ENCODE measurements at regions not wholly inside any gene's neighbourhood (a gene's known extent, or its start where the extent isn't known, plus 50 kb on each side); places are given as distances from the start of the nearest gene placed in this dataset.
"Not testable (repeated sequence)": the region's sequence is repeated elsewhere in the genome, so short reads cannot be mapped to it uniquely, and the experiment has no call there.

GRCh38 chr12:17035372-17035771 is 429.4 kb upstream of the LMO3 start:
- Histone ChIP-seq H3K27ac (no peak overlapping the region), H3K4me3 (no peak overlapping the region)

- no peak overlapping the region for H3K27ac ChIP-seq
- no peak overlapping the region for H3K4me3 ChIP-seq
Observed at GRCh38 chr12:17030338-17030737, 424.4 kb upstream of the LMO3 start.

GRCh38 chr12:17028348-17028747 is 422.4 kb upstream of the LMO3 start:
- Histone ChIP-seq H3K4me3 (no peak overlapping the region), H3K27ac (no peak overlapping the region)

GRCh38 chr12:17025424-17025823 is 419.5 kb upstream of the LMO3 start:
- H3K4me3 ChIP-seq: not testable (repeated sequence)

GRCh38 chr12:17020765-17021164 is 414.8 kb upstream of the LMO3 start:
- H3K4me3 ChIP-seq: no peak overlapping the region
- no peak overlapping the region for H3K27ac ChIP-seq

More at GRCh38 chr12:17025424-17025823, 419.5 kb upstream of the LMO3 start:
- not testable (repeated sequence) for H3K27ac ChIP-seq

GRCh38 chr12:17017402-17017801 is 411.4 kb upstream of the LMO3 start:
- no peak overlapping the region for H3K4me3 ChIP-seq
- H3K27ac ChIP-seq: no peak overlapping the region

GRCh38 chr12:17016116-17016864 is 410.3 kb upstream of the LMO3 start:
- Histone ChIP-seq H3K4me3 (no peak overlapping the region), H3K27ac (no peak overlapping the region)

GRCh38 chr12:17015501-17015900 is 409.5 kb upstream of the LMO3 start:
- H3K27ac ChIP-seq: no peak overlapping the region
- H3K4me3 ChIP-seq: no peak overlapping the region

- not testable (repeated sequence) for H3K4me3 ChIP-seq, H3K27ac ChIP-seq
Observed at GRCh38 chr12:17007442-17008040, 401.6 kb upstream of the LMO3 start.

- not testable (repeated sequence) for H3K4me3 ChIP-seq, H3K27ac ChIP-seq
Observed at GRCh38 chr12:16998538-16998937, 392.6 kb upstream of the LMO3 start.

GRCh38 chr12:16984484-16984883 is 378.5 kb upstream of the LMO3 start:
- H3K27ac ChIP-seq: no peak overlapping the region
- H3K4me3 ChIP-seq: no peak overlapping the region

- H3K27ac ChIP-seq: no peak overlapping the region
Observed at GRCh38 chr12:16972923-16973770, 367.2 kb upstream of the LMO3 start.

GRCh38 chr12:16962889-16963288 is 356.9 kb upstream of the LMO3 start:
- no peak overlapping the region for H3K4me3 ChIP-seq
- no peak overlapping the region for H3K27ac ChIP-seq

More at GRCh38 chr12:16972923-16973770, 367.2 kb upstream of the LMO3 start:
- H3K4me3 ChIP-seq: no peak overlapping the region

- no peak overlapping the region for H3K27ac ChIP-seq
- H3K4me3 ChIP-seq: no peak overlapping the region
Observed at GRCh38 chr12:16955083-16955657, 349.2 kb upstream of the LMO3 start.

GRCh38 chr12:16949871-16950667 is 344.1 kb upstream of the LMO3 start:
- H3K4me3 ChIP-seq: no peak overlapping the region
- H3K27ac ChIP-seq: no peak overlapping the region

- H3K27ac ChIP-seq: no peak overlapping the region
- H3K4me3 ChIP-seq: no peak overlapping the region
Observed at GRCh38 chr12:16949371-16949770, 343.4 kb upstream of the LMO3 start.

GRCh38 chr12:16946704-16947103 is 340.7 kb upstream of the LMO3 start:
- Histone ChIP-seq H3K4me3 (no peak overlapping the region), H3K27ac (no peak overlapping the region)

GRCh38 chr12:16939871-16940306 is 333.9 kb upstream of the LMO3 start:
- no peak overlapping the region for H3K4me3 ChIP-seq
- H3K27ac ChIP-seq: no peak overlapping the region

GRCh38 chr12:16927259-16927658 is 321.3 kb upstream of the LMO3 start:
- no peak overlapping the region for H3K4me3 ChIP-seq
- no peak overlapping the region for H3K27ac ChIP-seq

Measured in skin epidermis (tissue), 12 donors.